ENCODE measurements at regions not wholly inside any gene's neighbourhood (a gene's known extent, or its start where the extent isn't known, plus 50 kb on each side); places are given as distances from the start of the nearest gene placed in this dataset.
A peak's percentile ranks its signal among the peaks of the same experiment; 100 is the strongest.

DNA sequence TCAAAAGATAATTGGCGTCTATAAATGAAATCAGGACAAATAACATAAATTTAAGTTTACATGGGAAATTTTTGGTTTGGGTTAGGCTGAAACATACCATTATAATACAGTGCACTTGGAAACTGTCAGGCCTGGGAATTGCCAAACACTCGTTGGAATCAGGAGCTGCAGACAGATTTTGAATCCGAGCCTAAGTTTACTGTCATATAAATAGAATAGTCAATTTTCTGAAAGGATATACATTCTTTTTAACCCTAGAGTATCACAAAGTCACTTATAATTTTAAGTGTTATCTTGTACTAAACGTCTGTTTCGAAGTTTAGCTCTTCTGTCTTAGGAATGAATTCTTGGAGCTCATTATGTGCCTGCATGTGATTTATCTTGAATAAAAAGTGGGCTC is 234.1 kb downstream of the VEGFC start:
- Histone ChIP-seq H3K9me3 (no peaks in the 10 kb centered on the region), H3K27ac (no peak overlapping the region), H3K27me3 (replicated peaks; ENCODE audit: insufficient read depth) (no peaks in the 10 kb centered on the region), H3K4me3 (no peak overlapping the region), H3K36me3 (no peaks in the 10 kb centered on the region), H3K4me1 (replicated peaks) (no peaks in the 10 kb centered on the region)
- TF ChIP-seq POLR2AphosphoS5 (IDR thresholded peaks at IDR 0.05) (no peak), POLR2A (IDR thresholded peaks at IDR 0.05) (no peak)
- TF ChIP-seq, protein P1, sequence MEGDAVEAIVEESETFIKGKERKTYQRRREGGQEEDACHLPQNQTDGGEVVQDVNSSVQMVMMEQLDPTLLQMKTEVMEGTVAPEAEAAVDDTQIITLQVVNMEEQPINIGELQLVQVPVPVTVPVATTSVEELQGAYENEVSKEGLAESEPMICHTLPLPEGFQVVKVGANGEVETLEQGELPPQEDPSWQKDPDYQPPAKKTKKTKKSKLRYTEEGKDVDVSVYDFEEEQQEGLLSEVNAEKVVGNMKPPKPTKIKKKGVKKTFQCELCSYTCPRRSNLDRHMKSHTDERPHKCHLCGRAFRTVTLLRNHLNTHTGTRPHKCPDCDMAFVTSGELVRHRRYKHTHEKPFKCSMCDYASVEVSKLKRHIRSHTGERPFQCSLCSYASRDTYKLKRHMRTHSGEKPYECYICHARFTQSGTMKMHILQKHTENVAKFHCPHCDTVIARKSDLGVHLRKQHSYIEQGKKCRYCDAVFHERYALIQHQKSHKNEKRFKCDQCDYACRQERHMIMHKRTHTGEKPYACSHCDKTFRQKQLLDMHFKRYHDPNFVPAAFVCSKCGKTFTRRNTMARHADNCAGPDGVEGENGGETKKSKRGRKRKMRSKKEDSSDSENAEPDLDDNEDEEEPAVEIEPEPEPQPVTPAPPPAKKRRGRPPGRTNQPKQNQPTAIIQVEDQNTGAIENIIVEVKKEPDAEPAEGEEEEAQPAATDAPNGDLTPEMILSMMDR (IDR thresholded peaks at IDR 0.05): no peak
- 58% methylated on average over 5 of the region's 5 CpGs for WGBS
- intact Hi-C loops (cut with DNase I): no loop called here
- DNase-seq (ENCODE audit: low spot score): no peak

DNA sequence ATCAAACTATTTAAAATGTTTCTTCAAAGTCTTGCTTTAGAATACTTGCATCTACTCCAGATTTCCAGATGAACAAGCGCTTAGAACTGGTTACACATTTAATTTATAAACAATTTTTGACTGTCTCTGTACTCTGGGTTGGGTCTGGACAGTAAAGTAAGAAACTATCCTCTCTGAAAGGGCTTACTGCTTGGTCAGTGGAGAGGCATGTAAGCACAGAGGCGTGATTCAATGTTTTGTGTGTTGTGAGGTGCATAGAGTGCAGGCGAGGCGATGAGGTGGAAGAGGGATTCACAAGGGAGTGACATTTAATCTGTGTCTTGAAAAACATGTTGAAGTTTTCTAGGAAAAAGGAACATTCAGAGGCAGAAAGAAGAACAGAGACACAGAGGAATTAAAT is 231.4 kb downstream of the VEGFC start:
- H3K4me1 ChIP-seq (replicated peaks): no peaks in the 10 kb centered on the region
- 67% methylated on average over 4 of the region's 4 CpGs for WGBS
- no peaks in the 10 kb centered on the region for H3K36me3 ChIP-seq
- TF ChIP-seq POLR2A (IDR thresholded peaks at IDR 0.05) (no peak), POLR2AphosphoS5 (IDR thresholded peaks at IDR 0.05) (no peak)
- TF ChIP-seq, protein P1 (IDR thresholded peaks at IDR 0.05): no peak
- H3K9me3 ChIP-seq: no peaks in the 10 kb centered on the region
- H3K27ac ChIP-seq: no peak overlapping the region
- H3K27me3 ChIP-seq (replicated peaks; ENCODE audit: insufficient read depth): no peaks in the 10 kb centered on the region
- intact Hi-C loops (cut with DNase I): loop anchor here (10.0 kb wide), 1 partner anchor 483 kb away; no protein-coding TSS in a partner anchor
- H3K4me3 ChIP-seq: no peak overlapping the region
- no peak for DNase-seq (ENCODE audit: low spot score)

DNA sequence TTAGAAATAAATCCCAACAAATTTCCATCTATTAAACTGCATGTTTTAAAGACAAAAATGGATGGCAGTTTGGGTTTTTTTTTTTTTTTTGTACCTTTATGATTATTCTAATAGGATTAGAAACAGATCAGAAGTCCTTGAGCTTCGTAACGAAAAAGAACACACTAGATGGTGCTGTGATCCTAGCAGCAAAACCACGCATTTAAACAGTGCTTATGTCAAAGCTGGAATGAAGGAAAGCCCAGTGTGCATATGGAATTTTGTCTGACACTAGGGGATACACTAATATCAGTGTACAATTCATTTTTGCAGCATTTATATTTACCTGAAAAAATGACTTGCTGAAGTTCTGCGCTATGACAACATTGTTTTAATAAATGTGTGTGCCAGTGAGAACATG is 229.1 kb downstream of the VEGFC start:
- no peak for DNase-seq (ENCODE audit: low spot score)
- Histone ChIP-seq H3K4me3 (no peak overlapping the region), H3K4me1 (replicated peaks) (no peaks in the 10 kb centered on the region), H3K27me3 (replicated peaks; ENCODE audit: insufficient read depth) (no peaks in the 10 kb centered on the region), H3K9me3 (no peaks in the 10 kb centered on the region), H3K27ac (no peak overlapping the region), H3K36me3 (no peaks in the 10 kb centered on the region)
- intact Hi-C loops (cut with DNase I): loop anchor here (10.0 kb wide), 1 partner anchor 481 kb away; no protein-coding TSS in a partner anchor
- WGBS: 67% methylated on average over 4 of the region's 4 CpGs
- no peak for TF ChIP-seq POLR2AphosphoS5 (IDR thresholded peaks at IDR 0.05)
- TF ChIP-seq, protein P1 (IDR thresholded peaks at IDR 0.05): peak in 1 of 4 experiments; percentile 6

DNA sequence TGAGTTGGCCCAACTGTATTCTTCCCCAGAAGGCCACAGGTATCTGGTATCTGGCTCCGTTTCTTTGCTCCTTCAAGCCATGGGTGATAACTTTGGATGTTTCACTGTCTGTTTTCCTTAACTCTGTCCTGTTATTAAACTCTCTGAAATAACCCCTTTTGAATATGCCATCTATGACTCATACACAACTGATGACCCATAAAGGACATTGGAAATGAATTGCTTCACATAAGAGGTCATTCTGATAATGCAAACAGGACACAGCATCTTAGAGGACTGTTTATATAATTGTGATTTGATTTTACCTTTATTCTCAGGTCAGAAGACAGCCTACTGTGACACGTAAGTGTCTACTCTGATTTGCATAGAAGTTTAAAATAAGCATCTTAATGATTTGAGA is 227.7 kb downstream of the VEGFC start:
- no peak overlapping the region for H3K27ac ChIP-seq
- no peaks in the 10 kb centered on the region for H3K27me3 ChIP-seq (replicated peaks; ENCODE audit: insufficient read depth)
- no peak for DNase-seq (ENCODE audit: low spot score)
- H3K4me3 ChIP-seq: no peak overlapping the region
- TF ChIP-seq, protein P1 (IDR thresholded peaks at IDR 0.05): no peak
- TF ChIP-seq POLR2A (IDR thresholded peaks at IDR 0.05) (no peak), POLR2AphosphoS5 (IDR thresholded peaks at IDR 0.05) (no peak)
- H3K9me3 ChIP-seq: no peaks in the 10 kb centered on the region
- no peaks in the 10 kb centered on the region for H3K36me3 ChIP-seq
- 94% methylated on average over 2 of the region's 2 CpGs for WGBS
- intact Hi-C loops (cut with DNase I): loop anchor here (10.0 kb wide), 1 partner anchor 480 kb away; no protein-coding TSS in a partner anchor
- no peaks in the 10 kb centered on the region for H3K4me1 ChIP-seq (replicated peaks)

DNA sequence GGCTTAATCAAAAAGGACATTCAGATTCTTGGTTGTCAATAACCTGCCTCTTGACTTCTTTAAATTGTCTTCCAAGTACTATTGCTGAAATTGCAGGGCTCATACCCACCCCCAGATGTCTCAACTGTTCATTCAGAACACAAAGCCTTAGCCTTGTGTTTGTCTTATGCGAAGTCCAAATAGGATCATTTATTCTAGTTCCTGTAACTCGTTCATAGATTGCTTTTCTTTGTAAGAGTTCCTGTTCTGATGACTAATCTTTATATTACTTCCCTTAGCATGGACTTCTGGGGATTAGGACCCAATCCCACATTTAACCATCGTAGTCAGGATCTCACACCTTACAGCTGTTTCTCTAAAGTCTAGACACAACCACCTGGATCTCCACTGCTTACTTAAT is 226.0 kb downstream of the VEGFC start:
- intact Hi-C loops (cut with DNase I): loop anchor here (10.0 kb wide), 1 partner anchor 478 kb away; no protein-coding TSS in a partner anchor
- WGBS: 55% methylated on average over 3 of the region's 3 CpGs
- TF ChIP-seq, protein P1 (IDR thresholded peaks at IDR 0.05): no peak
- TF ChIP-seq POLR2A (IDR thresholded peaks at IDR 0.05) (no peak), POLR2AphosphoS5 (IDR thresholded peaks at IDR 0.05) (no peak)

More for the DNA sequence above, 226.0 kb downstream of the VEGFC start:
- H3K27me3 ChIP-seq (replicated peaks; ENCODE audit: insufficient read depth): no peaks in the 10 kb centered on the region
- H3K36me3 ChIP-seq: no peaks in the 10 kb centered on the region
- H3K4me1 ChIP-seq (replicated peaks): no peaks in the 10 kb centered on the region
- no peak overlapping the region for H3K27ac ChIP-seq
- no peaks in the 10 kb centered on the region for H3K9me3 ChIP-seq
- no peak for DNase-seq (ENCODE audit: low spot score)
- no peak overlapping the region for H3K4me3 ChIP-seq

Data from prostate gland (tissue), 2 donors.